ENCODE measurements at regions not wholly inside any gene's neighbourhood (a gene's known extent, or its start where the extent isn't known, plus 50 kb on each side); places are given as distances from the start of the nearest gene placed in this dataset.
A peak's percentile ranks its signal among the peaks of the same experiment; 100 is the strongest.

DNA sequence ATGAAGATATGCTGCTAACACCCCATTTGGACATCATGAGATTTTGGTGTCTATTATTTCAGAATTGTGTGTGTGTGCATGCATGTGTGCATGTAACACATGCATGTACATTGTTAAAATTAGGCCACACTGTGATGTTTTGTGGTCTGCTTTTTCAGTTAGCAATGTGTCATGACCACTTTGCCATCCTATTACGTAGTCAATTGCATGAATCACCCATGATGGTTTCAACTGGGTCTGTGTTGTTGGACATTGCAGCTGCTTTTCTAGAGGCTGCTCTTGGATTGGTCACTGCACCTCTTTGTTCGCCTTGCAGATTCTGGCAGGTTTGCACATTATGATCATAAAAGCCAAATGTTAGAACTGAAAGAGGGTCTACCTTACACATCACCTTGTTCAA, 101.0 kb upstream of the THBS1 start:
- no peak for DNase-seq (ENCODE audit: low spot score)

DNA sequence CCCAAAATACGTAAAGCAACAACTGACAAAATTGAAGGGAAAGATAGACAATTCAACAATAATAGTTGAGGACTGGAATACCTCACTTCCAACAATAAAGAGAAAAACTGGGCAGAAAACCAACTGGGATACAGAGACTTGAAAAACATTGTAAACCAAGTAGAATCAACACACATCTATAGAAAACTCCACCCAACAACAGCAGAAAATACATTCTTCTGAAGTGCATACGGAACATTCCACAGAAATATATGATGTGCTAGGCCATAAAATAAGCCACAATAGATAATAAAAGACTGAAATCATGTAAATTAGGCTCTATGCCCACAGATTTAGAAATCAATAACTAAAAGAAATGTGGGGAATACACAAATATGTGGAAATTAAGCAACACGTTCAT, 98.4 kb upstream of the THBS1 start:
- DNase-seq (ENCODE audit: low spot score), result no peak

GRCh38 chr15:39486621-39487457, 94.0 kb upstream of the THBS1 start:
- no peak for DNase-seq (ENCODE audit: low spot score)

- no peak for DNase-seq (ENCODE audit: low spot score)
These were observed 93.5 kb upstream of the THBS1 start for GRCh38 chr15:39487458-39487735.

DNA sequence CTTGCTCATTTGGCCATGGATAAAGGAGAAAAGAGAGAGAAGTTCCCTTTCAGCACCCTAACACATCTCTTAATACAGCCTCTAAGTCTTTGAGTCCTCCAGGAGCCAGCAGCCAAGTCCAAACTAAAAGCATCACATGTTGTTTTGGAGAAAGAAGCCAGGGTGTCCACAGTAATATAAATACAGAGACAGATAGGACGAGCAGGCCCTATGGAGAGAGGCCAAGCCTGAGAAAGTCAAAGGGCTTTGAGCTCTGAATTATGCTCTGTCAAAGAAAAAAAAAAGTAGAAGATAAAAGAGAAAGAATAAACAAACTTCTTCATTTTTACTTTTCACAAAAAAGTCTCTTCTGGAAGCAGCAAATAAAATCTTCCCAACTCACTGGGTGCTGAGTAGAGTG, 92.4 kb upstream of the THBS1 start:
- no peak for DNase-seq (ENCODE audit: low spot score)

GRCh38 chr15:39488961-39489360, 91.9 kb upstream of the THBS1 start:
- DNase-seq (ENCODE audit: low spot score), result no peak

GRCh38 chr15:39491115-39491885, 89.6 kb upstream of the THBS1 start:
- DNase-seq (ENCODE audit: low spot score), result no peak

GRCh38 chr15:39491886-39492490, 88.9 kb upstream of the THBS1 start:
- DNase-seq (ENCODE audit: low spot score), result no peak

DNA sequence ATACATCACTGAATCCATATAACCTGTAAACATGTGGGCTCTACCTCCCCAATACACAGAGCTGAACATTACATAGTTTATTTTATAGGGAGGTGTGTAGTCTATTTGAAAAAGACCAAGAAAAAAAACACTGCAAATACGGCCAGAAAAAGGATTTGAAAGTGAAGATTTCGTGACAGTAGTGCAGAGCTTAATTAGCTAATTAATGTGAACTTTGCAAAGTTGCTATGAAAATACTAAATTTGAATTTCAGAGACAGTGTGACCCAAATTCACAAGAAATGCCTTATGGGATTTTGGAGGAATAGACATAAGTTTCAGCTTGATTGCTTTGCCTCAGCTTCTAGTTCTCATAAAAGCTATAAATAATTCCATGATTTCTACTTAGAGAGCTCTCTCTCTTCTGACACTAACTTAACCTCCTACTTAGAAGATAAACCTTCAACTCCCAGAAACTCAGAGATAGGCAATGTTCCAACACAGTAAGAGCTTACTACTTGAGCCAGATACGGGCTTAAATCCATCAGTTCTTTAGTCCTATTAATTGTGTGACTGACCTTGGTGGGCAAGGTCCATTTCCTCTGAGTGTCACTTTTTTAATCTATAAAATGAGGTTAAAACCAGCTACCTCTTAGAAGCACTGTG, 87.3 kb upstream of the THBS1 start:
- DNase-seq (ENCODE audit: low spot score), result no peak

GRCh38 chr15:39494462-39494861, 86.4 kb upstream of the THBS1 start:
- peak; percentile 24 for DNase-seq (ENCODE audit: low spot score)

DNA sequence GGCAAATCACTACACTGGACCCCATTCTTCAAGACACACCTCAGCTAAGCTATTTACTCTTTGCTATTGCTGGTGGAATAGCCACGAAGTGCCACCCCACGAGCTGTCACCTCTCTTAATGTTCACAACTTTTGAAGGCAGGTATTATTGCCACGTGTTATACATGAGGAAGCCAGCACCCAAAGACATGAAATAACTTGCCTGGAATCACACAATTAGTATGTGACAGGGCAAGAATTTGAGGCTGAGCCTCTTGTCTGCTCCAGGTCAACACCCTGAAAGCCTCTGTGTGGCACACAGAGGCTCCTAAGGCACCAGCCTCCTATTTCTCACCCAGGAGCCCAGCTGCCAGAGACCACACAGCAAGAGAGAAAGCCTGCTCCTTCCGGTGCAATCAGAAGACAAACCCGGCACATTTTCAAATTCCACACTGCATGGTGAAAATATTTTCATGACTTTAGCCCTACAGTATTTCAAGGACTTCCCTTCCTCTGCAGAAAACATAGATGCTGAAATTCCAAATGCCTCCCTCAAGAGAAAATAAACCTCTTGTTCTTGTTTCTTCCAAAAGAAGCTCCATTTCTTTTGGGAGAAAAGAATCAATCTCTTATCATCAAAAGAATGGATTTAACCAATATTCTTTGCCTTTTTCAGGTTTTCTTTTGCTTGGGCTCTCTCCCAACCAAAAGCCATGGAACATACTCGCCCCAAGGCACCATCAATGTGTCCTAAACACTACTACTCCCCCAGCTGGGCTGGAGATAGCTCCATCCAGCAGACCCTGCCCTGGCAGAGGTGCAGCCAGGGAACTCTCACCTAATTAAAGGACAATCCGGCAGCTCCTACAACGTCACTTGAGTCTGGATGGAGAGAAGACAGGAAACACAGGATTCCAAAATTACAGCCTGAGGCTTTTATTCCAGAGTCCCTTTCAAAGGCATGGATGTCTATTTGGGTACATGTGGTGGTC, 84.7 kb upstream of the THBS1 start:
- DNase-seq (ENCODE audit: low spot score), result no peak

DNA sequence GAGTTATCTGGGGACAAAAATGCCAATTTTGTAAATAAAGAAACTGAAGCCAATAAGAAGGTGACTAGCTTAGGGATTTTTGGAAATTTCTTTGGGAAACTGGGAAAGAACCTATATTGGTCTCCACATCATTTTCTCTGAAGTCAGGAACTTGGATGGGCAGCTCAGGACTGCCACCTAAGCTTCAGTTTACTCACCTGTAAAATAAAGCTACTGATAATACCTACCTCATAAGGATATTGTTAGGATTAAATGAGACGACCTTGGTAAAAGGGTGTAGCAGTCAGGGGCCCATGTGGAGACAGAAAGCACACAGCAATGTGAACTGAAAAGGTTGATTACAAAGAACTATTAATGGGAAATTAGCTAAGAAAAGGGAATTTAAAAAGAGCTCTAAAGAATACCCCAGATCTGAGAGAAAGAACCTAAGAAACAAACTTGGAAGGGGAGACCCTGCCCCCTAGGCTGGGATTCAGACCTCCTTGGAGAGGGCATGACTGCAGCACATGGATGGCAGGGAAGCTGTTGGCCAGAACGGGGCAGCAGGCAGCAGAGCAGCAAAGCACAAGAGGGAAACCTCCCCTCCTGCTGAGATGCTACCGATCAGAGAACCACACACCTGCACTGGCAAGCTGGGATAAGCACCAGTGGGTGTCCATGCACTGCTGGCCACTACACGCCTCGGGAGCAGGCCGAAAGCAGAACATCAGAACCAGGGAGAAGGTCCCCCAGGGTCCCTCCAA, 83.7 kb upstream of the THBS1 start:
- no peak for DNase-seq (ENCODE audit: low spot score)

DNA sequence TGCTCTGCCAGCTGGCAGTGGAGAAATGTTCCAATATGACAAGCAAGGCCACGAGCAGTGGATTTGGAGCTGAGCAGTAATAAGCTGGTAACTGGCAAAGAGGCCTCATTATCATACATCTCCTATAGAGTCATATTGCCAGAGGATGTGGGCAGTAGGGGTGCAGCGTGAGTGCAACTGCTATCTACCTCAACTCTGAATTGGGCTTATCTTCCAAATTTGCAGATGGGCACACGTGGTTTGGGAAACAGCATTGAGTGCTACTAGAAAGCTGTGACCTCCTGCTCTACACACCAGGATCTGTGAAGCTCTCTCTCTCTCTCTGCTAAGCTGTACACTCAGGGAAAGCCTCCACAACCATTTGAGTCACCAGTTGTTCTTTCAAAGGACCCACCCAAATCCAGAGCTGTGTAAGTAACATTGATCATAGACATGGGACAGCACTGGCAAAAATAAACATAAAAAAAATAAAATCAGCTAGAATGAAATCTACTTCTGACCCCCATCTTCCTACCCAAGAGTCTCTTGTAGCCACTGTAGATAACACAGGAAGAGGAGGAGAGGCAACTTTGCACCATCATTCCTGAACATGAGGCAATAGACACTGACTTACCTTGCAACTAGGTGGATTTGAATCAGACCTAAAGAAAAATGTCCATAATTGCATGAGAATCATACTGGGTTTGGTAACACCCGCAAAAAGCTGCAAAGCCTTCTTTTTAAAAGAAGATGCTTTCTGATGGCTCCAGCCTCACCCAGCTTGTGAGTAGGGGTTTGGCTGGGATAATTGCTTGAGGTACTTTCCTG, 82.9 kb upstream of the THBS1 start:
- peak; percentile 74 for DNase-seq (ENCODE audit: low spot score)

DNA sequence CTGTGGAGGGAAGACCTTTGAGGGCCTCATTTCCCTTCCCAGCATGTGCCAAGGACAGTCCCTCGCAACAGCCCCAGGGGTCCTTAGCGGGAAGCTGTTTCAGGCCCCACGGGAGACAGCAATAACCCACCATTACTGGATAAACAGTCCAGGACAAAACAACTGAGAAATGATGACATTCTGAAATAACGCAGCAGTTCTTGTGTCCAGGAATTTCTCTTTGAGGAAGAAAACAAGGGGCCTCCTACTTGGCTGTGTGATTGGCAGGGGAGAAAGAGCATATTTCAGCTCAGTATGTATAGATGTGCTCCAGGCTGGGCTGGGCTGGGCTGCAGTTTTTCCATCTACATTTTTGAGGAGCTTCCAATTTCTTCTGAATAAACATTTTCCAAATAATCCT, 82.2 kb upstream of the THBS1 start:
- DNase-seq (ENCODE audit: low spot score), result no peak

- no peak for DNase-seq (ENCODE audit: low spot score)
These were observed 81.8 kb upstream of the THBS1 start for GRCh38 chr15:39499042-39499441.

DNA sequence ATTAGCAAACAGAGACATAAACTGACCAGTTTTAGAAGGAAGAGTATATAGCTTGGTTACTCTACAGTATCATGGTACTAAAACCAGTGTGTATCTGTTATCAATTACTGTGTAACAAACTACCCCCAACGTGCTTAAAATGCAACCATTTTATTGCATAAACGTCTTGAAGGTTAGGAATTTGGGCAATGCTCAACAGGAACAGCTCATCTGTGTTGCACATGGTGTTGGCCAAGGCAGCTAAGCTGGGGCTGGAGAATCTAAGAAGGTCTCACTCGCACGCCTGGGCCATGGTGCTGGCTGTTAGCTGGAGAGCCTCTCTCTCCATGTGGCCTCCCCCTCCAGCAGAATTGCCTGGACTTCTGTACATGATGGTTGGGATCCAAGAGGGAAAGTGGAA, 81.2 kb upstream of the THBS1 start:
- DNase-seq (ENCODE audit: low spot score), result no peak

DNA sequence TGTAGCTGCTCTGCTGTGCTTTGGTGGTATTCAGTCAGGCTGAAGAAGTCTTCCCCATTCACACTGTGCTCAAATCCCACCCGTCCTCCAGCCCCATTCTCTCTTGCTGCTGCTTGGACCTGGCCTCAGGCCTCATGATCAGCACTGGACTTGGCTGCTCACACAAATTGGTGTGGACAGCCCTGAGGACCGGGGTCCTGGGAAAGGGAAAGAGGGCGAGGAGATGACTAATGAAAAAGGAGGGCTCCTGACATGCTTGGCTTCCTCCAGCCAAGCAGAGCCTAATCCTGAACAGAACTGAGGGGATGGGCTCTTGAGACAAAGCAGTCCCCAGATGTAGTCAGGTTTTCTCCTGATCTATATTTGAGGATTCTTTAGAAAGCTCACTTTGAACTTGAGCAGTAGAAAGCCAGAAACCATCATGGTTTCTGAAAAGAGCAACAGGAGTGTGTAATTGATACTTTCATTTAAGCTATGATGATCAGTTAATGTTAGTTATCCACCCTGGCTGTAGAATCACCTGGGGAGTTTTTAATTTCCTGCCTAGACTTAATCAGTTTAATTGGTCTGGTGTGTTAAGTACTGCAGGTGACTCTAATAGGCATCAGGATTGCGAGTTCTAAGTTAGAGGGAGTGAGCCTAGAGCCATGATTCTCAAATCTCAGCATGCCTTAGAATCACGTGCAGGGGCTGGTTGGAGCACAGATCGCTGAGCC, 79.4 kb upstream of the THBS1 start:
- no peak for DNase-seq (ENCODE audit: low spot score)

DNA sequence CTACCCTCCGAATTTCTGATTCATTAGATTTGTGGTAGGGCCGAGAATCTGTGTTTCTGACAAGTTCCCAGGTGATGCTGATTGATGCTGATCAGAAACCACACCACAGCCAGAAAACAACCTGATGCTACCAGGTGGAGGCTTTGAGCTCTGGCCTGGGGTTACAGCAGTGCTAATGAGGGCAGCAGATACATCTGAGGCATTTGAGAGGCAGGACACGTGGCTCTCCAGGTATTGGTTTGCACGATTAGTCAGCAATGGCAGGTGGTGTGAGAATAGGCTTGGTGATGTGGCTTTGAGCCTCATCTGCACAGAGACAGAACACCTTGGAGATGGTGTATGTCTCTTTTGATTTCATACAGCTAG, 78.8 kb upstream of the THBS1 start:
- peak; percentile 10 for DNase-seq (ENCODE audit: low spot score)

DNA sequence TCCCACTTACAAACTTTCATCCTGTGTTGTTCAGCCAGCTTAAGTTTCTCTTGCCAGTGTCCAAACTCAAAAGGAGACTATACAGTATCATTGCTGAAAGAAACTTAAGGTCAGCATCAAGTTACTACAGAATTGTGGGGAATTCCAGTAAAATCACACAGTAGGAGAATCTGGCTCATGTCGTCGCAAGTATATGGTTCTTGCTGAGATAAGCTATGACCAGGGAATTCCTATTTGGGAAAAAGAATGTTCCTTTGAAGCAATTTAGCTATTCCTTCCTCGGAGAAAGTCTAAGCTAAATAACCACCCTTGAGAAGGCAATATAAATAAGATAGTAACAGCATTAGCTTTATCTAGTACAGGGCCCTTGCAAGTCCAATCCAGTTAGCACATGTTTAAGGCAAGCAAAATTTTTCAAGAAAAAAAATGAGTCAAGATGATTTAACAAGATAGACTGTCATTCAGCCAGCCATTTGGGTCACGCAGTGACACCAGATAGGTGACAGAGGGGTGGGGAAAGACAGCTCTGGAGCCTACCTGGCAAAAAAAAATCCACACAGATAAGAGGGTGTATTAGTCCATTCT, 78.2 kb upstream of the THBS1 start:
- no peak for DNase-seq (ENCODE audit: low spot score)

Data from activated CD4-positive, alpha-beta T cell treated with anti-CD3 and anti-CD28 coated beads, Interleukin-2, Interleukin-4, amounts not matched to agents 100 ng/mL and 50 ng/mL, durations not matched to agents 16 hours and 8 hours (primary cell).